Cardiac fibroblast (primary cell): ENCODE measurements at regions not wholly inside any gene's neighbourhood (a gene's known extent, or its start where the extent isn't known, plus 50 kb on each side); places are given as distances from the start of the nearest gene placed in this dataset.
"Not testable (repeated sequence)": the region's sequence is repeated elsewhere in the genome, so short reads cannot be mapped to it uniquely, and the experiment has no call there.

Experiments used
- DNase-seq, 2 donors: peaks; one replicate each; pipeline versions ENCODE4 v3.0.0 to v3.0.0-alpha.2; 2010; ENCODE audit warnings: low read depth in 2 of 2
- H3K4me3 ChIP-seq, 2 donors: replicated peaks in 1 of 2; 1 replicate in 1 of 2; 2 replicates in 1 of 2; pipeline ENCODE4 v1.5.1; 2011; ENCODE audit warnings: low read depth in 2 of 2, low read length in 2 of 2, mild to moderate bottlenecking in 2 of 2, moderate library complexity in 1 of 2
- TF ChIP-seq, protein P1 (sequence below): IDR thresholded peaks from one replicate; pipeline ENCODE4 v1.5.1; 2011; ENCODE audit warnings: low read depth, mild to moderate bottlenecking, low read length, inconsistent platforms

- H3K4me3 ChIP-seq: no peak overlapping the region
- TF ChIP-seq, protein P1, sequence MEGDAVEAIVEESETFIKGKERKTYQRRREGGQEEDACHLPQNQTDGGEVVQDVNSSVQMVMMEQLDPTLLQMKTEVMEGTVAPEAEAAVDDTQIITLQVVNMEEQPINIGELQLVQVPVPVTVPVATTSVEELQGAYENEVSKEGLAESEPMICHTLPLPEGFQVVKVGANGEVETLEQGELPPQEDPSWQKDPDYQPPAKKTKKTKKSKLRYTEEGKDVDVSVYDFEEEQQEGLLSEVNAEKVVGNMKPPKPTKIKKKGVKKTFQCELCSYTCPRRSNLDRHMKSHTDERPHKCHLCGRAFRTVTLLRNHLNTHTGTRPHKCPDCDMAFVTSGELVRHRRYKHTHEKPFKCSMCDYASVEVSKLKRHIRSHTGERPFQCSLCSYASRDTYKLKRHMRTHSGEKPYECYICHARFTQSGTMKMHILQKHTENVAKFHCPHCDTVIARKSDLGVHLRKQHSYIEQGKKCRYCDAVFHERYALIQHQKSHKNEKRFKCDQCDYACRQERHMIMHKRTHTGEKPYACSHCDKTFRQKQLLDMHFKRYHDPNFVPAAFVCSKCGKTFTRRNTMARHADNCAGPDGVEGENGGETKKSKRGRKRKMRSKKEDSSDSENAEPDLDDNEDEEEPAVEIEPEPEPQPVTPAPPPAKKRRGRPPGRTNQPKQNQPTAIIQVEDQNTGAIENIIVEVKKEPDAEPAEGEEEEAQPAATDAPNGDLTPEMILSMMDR: no peak
- no peak for DNase-seq
Observed at GRCh38 chrX:471281-471680, 84.6 kb upstream of the PPP2R3B start.

- DNase-seq, H3K4me3 ChIP-seq: not testable (repeated sequence)
Observed at GRCh38 chrX:472275-472674, 85.6 kb upstream of the PPP2R3B start.

- DNase-seq: no peak
- TF ChIP-seq, protein P1: no peak
- H3K4me3 ChIP-seq: no peak overlapping the region
Observed at GRCh38 chrX:475926-476723, 89.4 kb upstream of the PPP2R3B start.

DNA sequence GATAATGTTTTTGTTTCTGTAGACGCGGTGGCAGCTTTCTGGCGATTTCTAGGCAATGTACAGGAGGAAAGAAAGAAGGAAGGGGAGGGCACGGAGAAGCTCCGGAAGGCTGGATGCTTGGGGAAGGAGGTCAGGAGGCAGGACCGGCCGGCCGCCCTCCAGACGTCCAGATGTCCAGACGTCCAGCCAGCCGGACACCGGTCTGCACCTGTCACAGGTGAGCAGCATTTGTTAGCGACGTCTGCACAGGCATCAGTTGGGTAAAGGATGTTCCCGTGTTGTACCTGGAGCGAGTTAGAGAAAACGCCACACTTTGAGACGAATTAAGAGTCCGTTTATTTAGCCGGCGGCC lies 90.0 kb upstream of the PPP2R3B start:
- no peak for DNase-seq
- H3K4me3 ChIP-seq: no peak overlapping the region
- TF ChIP-seq, protein P1: no peak

DNA sequence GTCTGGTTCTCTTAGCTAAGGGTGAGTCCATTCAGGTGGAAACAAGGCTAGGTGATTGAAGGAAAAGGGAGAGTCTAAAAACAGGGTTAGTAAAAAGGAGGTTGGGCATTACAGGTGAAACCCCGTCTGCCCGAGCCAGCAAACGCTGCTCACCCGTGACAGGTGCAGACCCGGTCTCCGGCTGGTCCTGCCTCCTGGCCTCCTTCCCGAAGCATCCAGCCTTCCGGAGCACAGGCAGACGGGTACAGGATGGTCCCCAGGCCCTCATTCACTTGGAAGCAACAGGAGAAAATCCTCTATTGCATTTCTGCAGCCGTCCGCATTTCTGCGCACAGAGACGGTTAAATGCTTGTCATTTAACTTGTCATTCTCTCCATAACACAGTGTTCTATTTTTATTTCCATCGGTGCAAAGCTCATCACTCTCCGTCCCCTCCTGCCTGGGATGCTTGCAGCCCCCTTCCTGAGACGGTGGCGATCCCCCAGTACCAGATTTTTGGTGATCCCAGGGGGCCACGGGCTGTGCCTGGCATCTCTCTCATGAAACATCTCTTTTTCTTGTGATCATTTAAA lies 90.8 kb upstream of the PPP2R3B start:
- DNase-seq: no peak
- no peak overlapping the region for H3K4me3 ChIP-seq
- TF ChIP-seq, protein P1: no peak

- no peak for DNase-seq
- TF ChIP-seq, protein P1: no peak
Observed at GRCh38 chrX:479273-479981, 92.7 kb upstream of the PPP2R3B start.

GRCh38 chrX:480861-481417 lies 94.2 kb upstream of the PPP2R3B start:
- TF ChIP-seq, protein P1: no peak
- H3K4me3 ChIP-seq: no peak overlapping the region
- no peak for DNase-seq

More at GRCh38 chrX:479273-479981, 92.7 kb upstream of the PPP2R3B start:
- no peak overlapping the region for H3K4me3 ChIP-seq
